Mucosa of descending colon (tissue), 3 donors: ENCODE measurements at regions not wholly inside any gene's neighbourhood (a gene's known extent, or its start where the extent isn't known, plus 50 kb on each side); places are given as distances from the start of the nearest gene placed in this dataset.

Source experiments
- ATAC-seq: fragments of 200-7000 bp; cut with Tn5 transposase; one replicate; pipeline ENCODE4 v1.9.1; 2020; ENCODE audit warnings: mild to moderate bottlenecking, moderate library complexity
- DNase-seq, 3 donors: peaks; one replicate each; pipeline ENCODE4 v3.0.0-alpha.2; 2020
- H3K36me3 ChIP-seq: fragments of 200-600 bp; one replicate; pipeline ENCODE4 v1.8.0; 2021; ENCODE audit warnings: low read depth, mild to moderate bottlenecking
- H3K4me1 ChIP-seq: fragments of 200-600 bp; one replicate; pipeline ENCODE4 v1.8.0; 2021; ENCODE audit warnings: low read depth, mild to moderate bottlenecking
- H3K4me3 ChIP-seq: fragments of 200-600 bp; one replicate; pipeline ENCODE4 v1.8.0; 2021; ENCODE audit warnings: mild to moderate bottlenecking
- H3K9me3 ChIP-seq: fragments of 200-600 bp; one replicate; pipeline ENCODE4 v1.8.0; 2021; ENCODE audit warnings: mild to moderate bottlenecking
- CTCF ChIP-seq: fragments of 200-600 bp; IDR thresholded peaks from one replicate; pipeline ENCODE4 v1.8.0; 2022; ENCODE audit warnings: antibody characterized with exemption, mild to moderate bottlenecking
- intact Hi-C, 2 donors: fragments of 100-400 bp; cut with DNase I in 1 of 2; cut with micrococcal nuclease in 1 of 2; formaldehyde crosslinking; loops; one replicate each; pipeline versions ENCODE4 v1.11.0 to v1.11.1; 2022; cut with DNase I, micrococcal nuclease
- donor health status: DM: no; HTN: no; CAD: no; lungs with moderate emphysema.
- donor health status: DM: no; HTN: no; CAD: no.
- donor health status: DM: no; HTN: yes; CAD: no.

GRCh38 chr4:11614426-11614825, 185.7 kb upstream of the HS3ST1 start:
- no peaks in the 10 kb centered on the region for H3K9me3 ChIP-seq
- H3K4me1 ChIP-seq, result peaks cover 9% of the 10 kb centered on the region
- no peaks in the 10 kb centered on the region for H3K36me3 ChIP-seq
- no peak for ATAC-seq
- intact Hi-C loops, result no loop called here
- TF ChIP-seq CTCF, result no peak
- no peak overlapping the region for H3K4me3 ChIP-seq
- DNase-seq, result no peak

GRCh38 chr4:11611868-11612267, 183.2 kb upstream of the HS3ST1 start:
- Histone ChIP-seq H3K9me3 (no peaks in the 10 kb centered on the region), H3K36me3 (no peaks in the 10 kb centered on the region), H3K4me1 (no peaks in the 10 kb centered on the region), H3K4me3 (no peak overlapping the region)
- no peak for TF ChIP-seq CTCF
- no peak for DNase-seq
- intact Hi-C loops, result no loop called here
- ATAC-seq, result peak; percentile 41

- TF ChIP-seq CTCF, result no peak
- Histone ChIP-seq H3K4me1 (peaks cover 2% of the 10 kb centered on the region), H3K4me3 (no peak overlapping the region), H3K9me3 (no peaks in the 10 kb centered on the region), H3K36me3 (no peaks in the 10 kb centered on the region)
- ATAC-seq (no peak), DNase-seq (no peak)
- intact Hi-C loops, result no loop called here
Observed at GRCh38 chr4:11609751-11610150, 181.1 kb upstream of the HS3ST1 start.

GRCh38 chr4:11608992-11609391, 180.3 kb upstream of the HS3ST1 start:
- TF ChIP-seq CTCF, result no peak
- intact Hi-C loops, result no loop called here
- Histone ChIP-seq H3K36me3 (no peaks in the 10 kb centered on the region), H3K4me3 (no peak overlapping the region), H3K9me3 (no peaks in the 10 kb centered on the region), H3K4me1 (peaks cover 5% of the 10 kb centered on the region)
- DNase-seq (no peak), ATAC-seq (peak; percentile 66)

- intact Hi-C loops, result no loop called here
- Histone ChIP-seq H3K4me1 (peaks cover 5% of the 10 kb centered on the region), H3K9me3 (no peaks in the 10 kb centered on the region), H3K36me3 (no peaks in the 10 kb centered on the region), H3K4me3 (no peak overlapping the region)
- no peak for TF ChIP-seq CTCF
- ATAC-seq (no peak), DNase-seq (no peak)
Observed at GRCh38 chr4:11606078-11606477, 177.4 kb upstream of the HS3ST1 start.

GRCh38 chr4:11605597-11605996, 176.9 kb upstream of the HS3ST1 start:
- DNase-seq (no peak), ATAC-seq (peak; percentile 50)
- Histone ChIP-seq H3K4me1 (peaks cover 5% of the 10 kb centered on the region), H3K9me3 (no peaks in the 10 kb centered on the region), H3K36me3 (no peaks in the 10 kb centered on the region), H3K4me3 (no peak overlapping the region)
- intact Hi-C loops, result no loop called here
- TF ChIP-seq CTCF, result no peak
